OCI-LY7 (cell line): ENCODE measurements at regions not wholly inside any gene's neighbourhood (a gene's known extent, or its start where the extent isn't known, plus 50 kb on each side); places are given as distances from the start of the nearest gene placed in this dataset.

Experiments used
- CTCF ChIP-seq: fragments of 200-600 bp; sonication (generic); conservative IDR thresholded peaks from 2 replicates; pipeline ENCODE4 v1.5.1; 2014; ENCODE audit warnings: mild to moderate bottlenecking, antibody characterized with exemption, low read length, moderate library complexity, mixed read lengths
- EZH2phosphoT487 ChIP-seq: fragments of 200-600 bp; sonication (generic); IDR thresholded peaks from 2 replicates; pipeline ENCODE4 v1.6.1; 2018; ENCODE audit warnings: low read depth, borderline replicate concordance, mild to moderate bottlenecking, mixed run types, antibody characterized with exemption, low read length, moderate library complexity, mixed read lengths

- TF ChIP-seq CTCF (no peak), EZH2phosphoT487 (no peak)
Observed at GRCh38 chr15:56795502-56795901, 62.2 kb upstream of the ZNF280D start.
